NB4 (cell line): ENCODE measurements at regions not wholly inside any gene's neighbourhood (a gene's known extent, or its start where the extent isn't known, plus 50 kb on each side); places are given as distances from the start of the nearest gene placed in this dataset.

Experiments used
- POLR2A ChIP-seq: IDR thresholded peaks from 2 replicates; pipeline ENCODE4 v1.6.1; 2011; ENCODE audit warnings: mild to moderate bottlenecking; ENCODE audit not compliant: insufficient read length; ENCODE audit errors: extremely low read depth
- TF ChIP-seq, protein P1 (sequence below): IDR thresholded peaks from one replicate; pipeline ENCODE4 v1.5.1; 2012; ENCODE audit warnings: low read depth, low read length

DNA sequence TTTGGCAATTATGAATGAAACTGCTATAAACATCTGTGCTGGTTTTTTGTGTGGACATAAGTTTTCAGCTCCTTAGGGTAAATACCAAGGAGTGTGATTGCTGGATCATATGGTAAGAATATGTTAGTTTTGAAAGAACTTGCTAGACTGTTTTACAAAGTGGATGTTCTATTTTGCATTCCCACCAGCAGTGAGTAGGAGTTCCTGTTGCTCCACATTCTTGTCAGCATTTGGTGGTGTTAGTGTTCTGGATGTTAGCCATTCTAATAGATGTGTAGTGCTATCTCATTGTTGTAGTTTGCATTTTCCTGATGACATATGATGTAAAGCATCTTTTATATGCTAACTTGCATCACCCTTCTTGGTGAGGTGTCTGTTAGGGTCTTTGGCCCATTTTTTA is 304.6 kb downstream of the NUP35 start:
- TF ChIP-seq, protein P1, sequence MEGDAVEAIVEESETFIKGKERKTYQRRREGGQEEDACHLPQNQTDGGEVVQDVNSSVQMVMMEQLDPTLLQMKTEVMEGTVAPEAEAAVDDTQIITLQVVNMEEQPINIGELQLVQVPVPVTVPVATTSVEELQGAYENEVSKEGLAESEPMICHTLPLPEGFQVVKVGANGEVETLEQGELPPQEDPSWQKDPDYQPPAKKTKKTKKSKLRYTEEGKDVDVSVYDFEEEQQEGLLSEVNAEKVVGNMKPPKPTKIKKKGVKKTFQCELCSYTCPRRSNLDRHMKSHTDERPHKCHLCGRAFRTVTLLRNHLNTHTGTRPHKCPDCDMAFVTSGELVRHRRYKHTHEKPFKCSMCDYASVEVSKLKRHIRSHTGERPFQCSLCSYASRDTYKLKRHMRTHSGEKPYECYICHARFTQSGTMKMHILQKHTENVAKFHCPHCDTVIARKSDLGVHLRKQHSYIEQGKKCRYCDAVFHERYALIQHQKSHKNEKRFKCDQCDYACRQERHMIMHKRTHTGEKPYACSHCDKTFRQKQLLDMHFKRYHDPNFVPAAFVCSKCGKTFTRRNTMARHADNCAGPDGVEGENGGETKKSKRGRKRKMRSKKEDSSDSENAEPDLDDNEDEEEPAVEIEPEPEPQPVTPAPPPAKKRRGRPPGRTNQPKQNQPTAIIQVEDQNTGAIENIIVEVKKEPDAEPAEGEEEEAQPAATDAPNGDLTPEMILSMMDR = no peak
- no peak for TF ChIP-seq POLR2A
